CD4-positive, alpha-beta T cell treated with Interleukin-2 at 100 ng/mL for 4 hours (primary cell): ENCODE measurements at regions not wholly inside any gene's neighbourhood (a gene's known extent, or its start where the extent isn't known, plus 50 kb on each side); places are given as distances from the start of the nearest gene placed in this dataset.
A peak's percentile ranks its signal among the peaks of the same experiment; 100 is the strongest.
"Not testable (repeated sequence)": the region's sequence is repeated elsewhere in the genome, so short reads cannot be mapped to it uniquely, and the experiment has no call there.

ENCODE experiments used
- DNase-seq: peaks from one replicate; pipeline ENCODE4 v3.0.0-alpha.2; 2020; ENCODE audit warnings: low spot score

DNA sequence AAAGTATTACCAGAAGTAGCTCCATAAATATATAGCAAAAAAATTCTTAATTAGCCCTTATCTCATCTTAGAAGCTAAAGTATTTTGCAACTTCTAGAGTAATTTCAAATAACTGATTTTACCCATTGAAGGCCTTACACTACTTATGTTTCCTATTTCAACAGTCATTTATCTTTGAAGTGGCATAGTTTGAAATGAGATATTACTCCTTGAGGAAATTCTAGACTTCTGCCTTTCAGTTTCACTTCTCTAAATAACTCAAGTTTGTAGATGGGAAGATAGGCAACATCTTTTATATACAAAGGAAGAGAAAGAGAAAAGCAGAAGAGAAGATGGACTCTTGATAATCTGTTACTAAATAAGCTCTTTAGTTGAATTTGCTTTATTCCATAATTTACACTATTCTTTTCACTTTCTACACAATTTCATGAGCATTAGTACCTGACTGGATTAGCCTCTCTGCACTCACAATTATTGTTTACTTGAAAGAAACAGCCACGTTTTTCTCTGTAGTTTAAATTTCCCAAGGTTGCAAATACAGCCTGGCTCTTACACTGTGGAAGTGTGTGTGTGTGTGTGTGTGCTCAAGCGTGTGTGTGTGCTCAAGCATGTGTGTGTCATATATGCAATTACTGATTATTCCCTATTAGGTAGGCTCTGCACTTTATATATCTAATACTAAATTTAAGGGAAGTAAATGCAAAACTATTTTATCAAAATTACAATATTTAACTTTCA lies 60.6 kb upstream of the EMB start:
- DNase-seq = peak; percentile 15

DNA sequence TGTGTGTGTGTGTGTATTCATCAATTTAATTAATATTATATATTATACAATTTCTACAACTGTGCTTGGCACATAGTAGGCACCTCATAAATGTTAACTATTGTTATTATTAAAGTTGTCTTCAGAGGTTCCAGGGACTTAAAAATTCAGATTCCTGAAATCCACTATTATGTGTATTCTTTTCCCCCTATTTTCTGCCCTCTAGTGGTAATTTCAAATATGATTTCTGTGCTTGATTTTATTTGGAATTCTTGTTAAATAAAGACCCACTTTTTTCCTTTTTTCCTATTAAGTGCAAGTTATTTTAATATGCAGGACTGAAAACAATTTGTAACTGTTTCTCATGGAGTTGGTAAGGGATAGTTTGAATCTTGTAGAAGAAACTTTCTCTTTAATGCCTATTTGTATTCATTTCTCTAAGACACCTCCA lies 72.0 kb upstream of the EMB start:
- DNase-seq = peak; percentile 37

DNA sequence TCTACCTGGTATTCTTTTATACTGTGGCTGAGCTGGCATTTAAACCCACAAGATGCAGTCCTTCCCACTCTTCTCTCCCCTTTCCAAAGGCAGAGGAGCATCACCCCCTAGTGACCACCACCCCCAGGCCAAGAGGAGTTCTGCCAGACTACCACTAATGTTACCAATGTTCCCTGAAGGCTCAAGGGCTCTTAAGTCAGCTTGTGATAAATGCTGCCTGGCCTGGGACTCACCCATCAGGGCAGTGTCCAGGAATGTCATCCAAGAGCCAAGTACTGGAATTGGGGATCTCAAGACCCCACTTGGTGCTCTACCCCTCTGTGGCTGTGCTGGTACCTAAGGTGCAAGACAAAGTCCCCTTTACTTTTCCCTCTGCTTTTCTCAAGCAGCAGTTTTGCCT lies 80.0 kb upstream of the EMB start:
- DNase-seq = not testable (repeated sequence)

DNA sequence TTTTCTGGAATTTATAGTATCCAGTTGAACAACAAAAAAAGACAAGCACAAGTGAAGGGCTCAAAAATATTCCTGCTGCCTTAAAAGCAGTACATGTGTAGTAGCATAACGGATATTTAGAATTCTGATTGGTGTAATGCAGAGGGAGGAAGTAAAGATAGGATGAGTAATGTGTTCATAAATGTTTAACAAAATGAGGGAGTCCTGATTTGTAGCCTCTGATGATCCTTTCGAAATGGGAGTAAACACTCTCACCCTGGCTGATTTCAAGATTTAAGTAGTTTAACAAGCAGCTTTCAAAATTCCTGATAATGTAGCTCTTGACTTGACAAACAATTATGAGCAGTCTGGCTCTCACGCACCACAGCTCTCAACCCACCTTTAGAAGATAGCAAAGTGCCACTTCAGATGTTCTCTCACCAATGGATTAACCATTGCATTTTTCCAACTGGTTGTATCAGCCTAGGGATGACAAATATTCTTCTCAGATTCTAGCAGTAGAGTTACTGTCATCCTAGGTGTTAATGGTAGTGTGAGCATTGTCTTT lies 86.5 kb upstream of the EMB start:
- not testable (repeated sequence) for DNase-seq

DNA sequence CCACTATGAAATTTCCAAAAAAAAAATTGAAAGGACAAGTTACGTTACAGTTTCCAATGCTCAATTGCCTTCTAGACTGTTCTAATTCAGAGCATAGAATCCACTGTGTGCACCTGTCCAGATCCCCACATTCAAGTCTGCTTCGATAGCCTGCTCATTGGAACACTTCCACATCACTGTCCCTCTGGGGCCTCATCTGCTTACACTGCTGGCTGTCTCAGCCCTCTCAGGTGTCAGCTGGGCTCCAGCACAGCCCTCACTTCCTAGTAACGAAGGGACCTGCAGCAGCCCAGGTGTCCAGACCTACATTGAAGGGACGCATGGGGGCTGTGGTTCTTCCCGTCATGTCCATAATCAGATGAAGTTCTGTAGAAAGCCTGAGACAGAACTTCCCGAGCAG lies 94.3 kb upstream of the EMB start:
- DNase-seq = no peak

DNA sequence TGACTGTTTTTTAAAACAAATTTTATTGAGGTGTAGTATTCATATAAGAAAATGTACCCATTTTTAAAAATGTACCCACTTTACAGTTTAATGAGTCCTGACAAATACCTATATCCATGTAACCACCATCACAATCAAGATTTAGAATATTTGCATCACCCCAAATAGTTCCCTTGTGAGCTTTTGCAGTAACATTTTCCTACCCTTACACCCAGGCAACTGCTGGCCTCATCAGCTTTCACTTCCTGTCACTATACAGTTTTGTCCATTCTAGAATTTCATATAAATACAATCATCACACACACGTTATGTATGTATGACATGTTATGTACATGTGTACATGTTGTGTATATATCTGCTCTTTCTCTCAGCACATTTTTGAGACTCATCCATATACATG lies 96.4 kb upstream of the EMB start:
- not testable (repeated sequence) for DNase-seq

DNA sequence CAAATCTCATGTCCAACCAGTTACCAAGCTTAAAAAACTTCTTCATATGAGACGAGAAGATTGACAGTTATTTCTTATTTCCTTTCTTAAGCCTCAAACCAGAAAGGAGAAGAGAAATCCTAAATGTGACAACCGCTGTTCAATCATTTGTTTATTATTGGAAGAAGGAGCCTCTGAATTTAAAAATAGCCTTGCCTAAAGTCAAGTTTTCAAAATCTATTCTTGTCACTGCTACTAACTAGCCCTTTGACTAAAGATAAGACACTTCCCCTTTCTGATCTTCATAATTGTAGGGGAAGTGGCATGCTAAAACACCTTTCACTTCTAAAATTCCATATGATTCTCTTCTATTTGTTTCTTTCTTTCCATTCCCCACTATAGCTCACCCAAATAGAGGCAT lies 106.2 kb upstream of the EMB start:
- DNase-seq = no peak

DNA sequence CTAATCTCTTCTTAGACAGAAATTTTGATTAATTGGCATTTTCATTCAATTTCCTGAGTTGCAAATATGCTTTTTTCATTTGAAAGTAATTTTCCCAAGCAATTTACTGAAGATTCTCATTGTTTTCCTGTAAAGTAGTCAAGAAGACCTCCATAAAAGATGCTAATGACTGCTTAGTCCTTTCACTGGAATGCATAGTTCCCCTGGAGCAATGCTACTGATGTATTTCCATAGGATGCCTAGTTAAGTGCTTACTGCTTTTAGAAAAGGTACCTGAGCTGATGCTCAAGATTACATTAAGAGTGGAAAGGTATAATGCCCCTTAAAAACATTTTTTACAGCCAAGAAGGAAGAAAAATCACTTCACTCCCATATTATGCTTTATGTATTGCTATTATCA lies 109.2 kb upstream of the EMB start:
- no peak for DNase-seq

DNA sequence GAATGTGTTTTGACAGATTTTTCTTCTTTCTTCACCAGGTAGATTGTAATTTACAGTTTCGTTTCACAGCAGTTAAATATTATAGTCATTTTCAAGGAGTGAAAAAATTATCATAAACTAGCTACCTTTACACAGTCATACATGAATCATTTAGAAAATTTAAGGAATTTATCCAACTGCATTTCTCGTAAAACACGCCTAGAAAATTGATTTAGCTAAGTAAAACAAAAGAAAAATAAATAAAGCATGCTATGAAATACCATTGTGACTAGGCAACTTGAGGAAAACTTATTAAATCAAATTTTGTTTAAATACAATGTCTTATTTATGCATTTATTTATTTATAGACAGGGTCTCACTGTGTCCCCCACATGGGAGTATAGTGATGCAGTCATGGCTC lies 109.9 kb upstream of the EMB start:
- DNase-seq = no peak

DNA sequence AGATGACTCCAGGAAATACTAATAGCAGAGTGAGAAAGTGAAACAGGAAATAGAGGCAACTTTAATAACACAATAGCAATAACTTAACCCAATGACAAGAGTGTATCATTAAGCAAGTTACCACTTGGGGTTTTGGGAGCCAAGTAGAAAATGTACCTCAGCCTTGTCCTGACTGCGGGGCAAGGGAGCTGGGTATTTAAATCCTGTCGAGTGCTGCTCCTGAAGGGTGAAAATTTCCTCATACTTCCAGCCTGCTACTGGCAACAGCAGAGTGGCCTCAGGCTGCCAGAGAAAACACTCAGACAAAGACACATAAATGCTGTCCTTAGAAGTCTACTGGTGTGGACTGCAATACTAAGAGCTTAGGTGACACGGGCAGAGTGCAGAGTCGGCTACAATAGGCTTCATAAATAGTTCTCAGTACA lies 112.5 kb upstream of the EMB start:
- peak; percentile 9 for DNase-seq

DNA sequence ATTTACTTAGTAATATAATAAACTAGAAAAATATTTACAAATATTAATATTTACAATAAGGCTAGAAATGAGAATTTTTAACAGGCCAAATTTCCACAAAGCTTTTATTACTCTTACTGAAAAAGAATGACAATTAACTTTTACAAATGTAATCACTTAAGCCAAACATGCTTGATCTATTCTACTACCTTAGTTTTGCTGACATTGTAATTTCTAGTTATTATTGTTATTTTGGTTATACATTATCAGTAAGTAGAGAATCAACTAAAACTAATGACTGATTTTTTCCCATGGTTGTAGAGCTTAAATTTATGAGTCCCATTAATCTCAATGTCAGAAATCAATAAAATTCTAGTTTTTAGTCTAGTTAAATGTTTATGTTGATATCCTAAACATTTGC lies 107.8 kb upstream of the PARP8 start:
- not testable (repeated sequence) for DNase-seq

DNA sequence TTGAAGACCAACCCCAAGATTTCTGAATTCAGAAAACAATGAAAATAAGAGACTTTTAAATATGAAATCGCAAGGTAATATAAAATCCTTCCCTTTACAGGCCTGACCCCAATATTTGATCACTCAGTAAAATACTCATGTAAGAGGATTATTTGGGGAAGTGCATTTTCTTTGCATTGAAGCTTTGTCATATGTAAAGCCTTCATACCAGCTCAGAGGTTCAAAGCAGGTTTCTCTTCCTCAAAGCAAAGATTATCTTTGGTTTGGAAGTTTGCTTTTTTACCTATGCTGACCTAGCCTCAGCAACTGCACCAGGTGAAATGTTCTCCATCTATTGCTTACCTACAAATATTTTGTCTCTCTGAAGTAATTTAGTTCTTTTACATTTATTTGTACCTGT lies 106.5 kb upstream of the PARP8 start:
- DNase-seq = no peak

DNA sequence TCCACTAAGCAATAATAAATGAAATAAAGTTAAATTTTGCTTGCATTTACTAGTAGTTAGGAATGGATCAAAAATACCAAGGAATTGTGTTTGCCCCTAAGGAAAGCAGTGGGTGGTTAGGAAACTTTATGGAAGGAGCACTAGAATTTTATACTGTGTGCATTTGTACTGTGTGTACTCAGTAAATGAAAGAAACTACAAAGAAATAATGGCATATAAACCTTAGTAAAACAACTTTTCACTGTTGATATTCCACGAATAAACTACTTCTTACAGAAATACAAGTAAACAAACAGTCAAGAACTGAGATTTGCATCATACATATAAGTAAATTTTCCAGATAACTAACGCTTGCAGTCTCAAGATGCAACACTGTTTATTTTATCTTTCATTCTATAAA lies 103.7 kb upstream of the PARP8 start:
- no peak for DNase-seq

DNA sequence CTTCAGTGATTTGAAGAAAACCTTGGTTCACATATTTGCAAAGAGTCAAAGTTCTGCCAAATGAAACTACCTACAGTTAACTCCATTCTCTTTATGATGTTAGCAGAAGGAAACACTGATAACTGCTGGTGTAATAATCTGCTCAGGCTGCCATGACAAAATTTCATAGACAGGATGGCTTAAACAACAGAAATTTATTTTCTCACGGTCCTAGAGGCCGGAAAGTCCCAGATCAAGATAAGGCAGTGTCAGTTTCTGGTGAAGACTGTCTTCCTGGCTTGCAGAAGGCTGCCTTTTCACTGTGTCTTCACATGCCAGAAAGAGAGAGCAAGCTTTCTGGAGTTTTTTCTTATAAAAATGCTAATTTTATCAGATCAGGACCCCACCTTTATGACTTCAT lies 102.4 kb upstream of the PARP8 start:
- peak; percentile 52 for DNase-seq

DNA sequence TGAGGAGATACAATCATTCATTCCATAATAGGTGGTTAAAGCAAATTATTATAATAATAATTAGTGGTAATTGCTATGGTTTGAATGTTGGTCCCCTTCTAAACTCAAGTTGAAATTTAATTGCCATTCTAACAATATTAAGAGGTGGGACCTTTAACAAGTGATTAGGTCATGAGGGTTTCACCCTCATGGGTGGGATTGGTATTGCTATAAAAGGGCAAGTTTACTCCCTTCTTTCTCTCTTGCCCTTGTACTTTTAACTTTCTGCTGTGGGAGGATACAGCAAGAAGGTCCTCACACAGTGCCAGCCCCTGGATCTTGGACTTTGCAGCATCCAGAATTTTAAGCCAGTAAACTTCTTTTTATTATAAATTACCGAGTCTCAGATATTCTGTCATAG lies 101.9 kb upstream of the PARP8 start:
- no peak for DNase-seq

DNA sequence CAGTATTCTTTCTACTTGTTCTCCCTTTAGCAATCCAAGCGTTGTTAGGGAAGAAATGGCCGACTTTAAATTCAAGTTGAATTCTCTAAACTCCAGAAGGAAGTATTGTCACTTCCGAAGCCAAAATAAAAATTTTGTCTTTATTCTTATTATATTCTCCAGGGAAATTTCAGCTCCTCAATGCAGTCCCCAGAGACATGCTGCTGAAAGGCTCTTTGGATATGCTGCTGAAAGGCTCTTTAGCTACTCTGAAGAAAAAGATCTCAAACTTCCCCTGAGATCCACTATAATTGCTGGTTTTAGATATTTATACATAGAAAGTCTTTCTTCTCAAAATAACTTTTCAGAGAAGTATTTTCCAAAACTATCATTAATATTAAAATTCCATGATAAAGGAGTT lies 92.3 kb upstream of the PARP8 start:
- DNase-seq = no peak

DNA sequence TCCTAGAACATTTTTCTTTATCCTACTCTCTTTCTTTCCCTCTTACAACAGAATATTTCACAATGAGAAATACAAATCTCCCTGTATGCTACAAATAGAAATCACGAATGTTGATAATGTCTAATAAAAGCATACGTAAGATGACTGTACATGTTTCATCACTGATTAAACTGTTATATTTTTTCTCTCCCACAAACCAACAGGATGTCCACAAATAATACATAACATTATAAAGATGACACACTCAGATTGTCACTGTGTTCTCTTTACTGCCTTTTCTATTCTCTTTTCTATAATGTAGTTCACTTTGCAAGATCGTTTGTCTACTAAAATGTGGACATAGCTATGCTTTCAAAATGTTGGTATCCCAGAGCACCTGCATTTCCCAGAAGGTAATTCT lies 90.7 kb upstream of the PARP8 start:
- DNase-seq = peak; percentile 11

DNA sequence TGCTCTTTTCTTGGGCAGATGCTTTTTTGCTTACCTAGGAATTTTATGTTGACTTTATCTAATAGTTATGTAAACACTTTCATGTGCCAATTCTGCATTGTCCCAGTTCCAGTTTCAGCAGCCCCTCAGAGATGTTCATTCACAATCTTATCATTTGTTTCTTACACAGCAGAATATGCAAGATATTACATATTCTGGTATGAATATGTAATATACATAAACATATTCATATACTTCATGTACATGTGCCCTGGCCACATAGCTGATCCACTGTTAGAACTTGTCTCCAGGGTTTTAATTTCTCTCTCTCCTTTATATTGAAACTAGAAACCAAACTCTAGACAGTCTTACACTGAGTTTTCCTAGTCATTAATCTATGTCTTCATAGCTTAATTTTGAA lies 90.2 kb upstream of the PARP8 start:
- DNase-seq = no peak

DNA sequence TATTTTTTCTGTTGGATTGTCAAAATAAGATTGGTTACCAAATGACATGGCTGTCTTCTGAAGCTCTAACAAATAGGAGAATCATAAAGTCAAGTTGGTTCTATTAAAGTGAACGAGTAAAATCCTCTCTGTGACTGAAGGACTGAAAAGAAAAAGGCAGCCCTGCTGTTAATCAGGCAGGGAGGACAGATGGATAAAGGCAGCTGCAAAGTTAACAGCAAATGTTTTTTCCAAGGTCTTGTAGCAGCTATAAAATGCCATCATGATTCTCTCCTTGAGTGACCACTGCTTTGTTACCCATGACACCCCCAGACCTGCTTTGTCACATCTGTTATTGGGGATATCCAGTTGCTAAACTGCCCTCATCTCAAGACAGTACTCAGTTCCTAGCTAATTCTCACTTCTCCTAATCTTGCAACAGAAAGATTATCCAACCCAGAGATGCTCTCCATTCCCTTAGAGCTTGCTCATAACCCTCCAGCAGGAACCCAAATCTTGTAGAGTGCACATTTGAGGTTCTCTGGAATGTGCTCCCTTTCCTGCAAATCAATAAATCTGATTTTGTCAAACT lies 89.7 kb upstream of the PARP8 start:
- no peak for DNase-seq

DNA sequence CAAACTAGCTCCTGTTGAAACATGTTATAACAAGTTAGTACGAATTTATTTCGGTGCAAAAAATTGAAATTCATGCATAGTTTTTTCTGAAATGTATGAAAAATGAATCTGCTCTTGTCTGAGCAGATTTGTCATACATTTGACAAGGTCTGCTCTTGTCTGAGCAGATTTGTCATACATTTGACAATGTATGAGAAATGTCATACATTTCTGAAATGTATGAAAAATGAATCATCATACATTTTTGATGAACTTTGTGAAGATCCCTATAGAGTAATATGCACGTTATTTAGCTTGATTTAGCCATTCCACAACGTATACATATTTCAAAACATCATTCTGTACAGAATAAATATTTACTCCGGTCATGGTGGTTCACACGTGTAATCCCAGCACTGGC lies 85.9 kb upstream of the PARP8 start:
- DNase-seq = no peak

DNA sequence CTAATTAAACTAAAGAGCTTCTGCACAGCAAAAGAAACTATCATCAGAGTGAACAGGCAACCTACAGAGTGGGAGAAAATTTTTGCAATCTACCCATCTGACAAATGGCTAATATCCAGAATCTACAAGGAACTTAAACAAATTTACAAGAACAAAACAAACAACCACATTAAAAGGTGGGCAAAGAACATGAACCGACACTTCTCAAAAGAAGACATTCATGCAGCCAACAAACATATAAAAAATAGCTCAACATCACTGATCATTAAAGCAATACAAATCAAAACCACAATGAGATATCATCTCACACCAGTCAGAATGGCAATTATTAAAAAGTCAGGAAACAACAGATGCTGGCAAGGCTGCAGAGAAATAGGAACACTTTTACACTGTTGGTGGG lies 84.6 kb upstream of the PARP8 start:
- not testable (repeated sequence) for DNase-seq

DNA sequence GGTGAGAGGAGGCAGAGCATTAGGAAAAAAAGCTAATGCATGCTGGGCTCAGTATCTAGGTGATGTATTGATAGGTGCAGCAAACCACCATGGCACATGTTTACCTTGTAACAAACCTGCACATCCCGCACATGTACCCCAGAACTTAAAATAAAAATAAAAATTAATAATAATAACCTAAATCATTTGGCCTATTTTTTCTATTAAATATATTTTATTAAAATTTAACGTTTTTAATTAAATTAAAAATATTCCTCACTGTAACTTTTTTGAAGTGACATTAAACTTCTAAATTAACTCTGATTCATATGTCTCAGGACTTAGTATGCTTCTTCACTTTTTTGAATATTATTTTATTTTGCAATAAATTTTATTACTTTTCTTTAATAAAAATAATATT lies 83.7 kb upstream of the PARP8 start:
- DNase-seq = no peak

DNA sequence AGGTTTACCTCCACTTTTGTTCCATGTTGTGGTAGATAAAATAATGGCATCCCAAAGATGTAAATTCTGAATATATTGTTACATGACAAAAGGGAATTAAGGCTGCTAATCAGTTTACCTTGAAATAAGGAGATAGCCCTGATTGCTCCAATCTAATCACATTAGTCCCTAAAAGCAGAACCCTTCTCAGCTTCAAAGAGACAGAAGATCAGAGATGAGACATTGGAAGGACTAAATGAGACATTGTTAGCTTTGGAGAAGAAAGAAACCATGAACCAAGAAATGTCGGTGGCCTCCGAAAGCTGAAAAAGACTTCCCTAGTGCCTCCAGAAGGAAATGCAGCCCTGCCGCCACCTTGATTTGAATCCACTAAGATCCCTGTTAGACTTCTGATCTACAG lies 82.8 kb upstream of the PARP8 start:
- no peak for DNase-seq

DNA sequence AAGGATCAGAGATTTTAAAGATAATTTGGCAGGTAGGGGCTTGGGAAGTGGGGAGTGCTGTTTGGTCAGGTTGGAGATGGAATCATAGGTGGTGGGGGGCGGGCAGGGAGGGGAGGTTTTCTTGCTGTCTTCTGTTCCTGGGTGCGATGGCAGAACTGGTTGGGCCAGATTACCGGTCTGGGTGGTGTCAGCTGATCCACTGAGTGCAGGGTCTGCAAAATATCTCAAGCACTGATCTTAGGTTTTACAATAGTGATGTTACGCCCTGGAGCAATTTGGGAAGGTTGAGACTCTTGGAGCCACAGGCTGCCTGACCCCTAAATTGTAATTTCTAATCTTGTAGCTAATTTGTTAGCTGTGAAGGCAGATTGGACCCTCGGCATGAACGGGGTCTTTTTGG lies 78.0 kb upstream of the PARP8 start:
- DNase-seq = not testable (repeated sequence)
